ENCODE measurements at regions not wholly inside any gene's neighbourhood (a gene's known extent, or its start where the extent isn't known, plus 50 kb on each side); places are given as distances from the start of the nearest gene placed in this dataset.
"Not testable (repeated sequence)": the region's sequence is repeated elsewhere in the genome, so short reads cannot be mapped to it uniquely, and the experiment has no call there.

DNA sequence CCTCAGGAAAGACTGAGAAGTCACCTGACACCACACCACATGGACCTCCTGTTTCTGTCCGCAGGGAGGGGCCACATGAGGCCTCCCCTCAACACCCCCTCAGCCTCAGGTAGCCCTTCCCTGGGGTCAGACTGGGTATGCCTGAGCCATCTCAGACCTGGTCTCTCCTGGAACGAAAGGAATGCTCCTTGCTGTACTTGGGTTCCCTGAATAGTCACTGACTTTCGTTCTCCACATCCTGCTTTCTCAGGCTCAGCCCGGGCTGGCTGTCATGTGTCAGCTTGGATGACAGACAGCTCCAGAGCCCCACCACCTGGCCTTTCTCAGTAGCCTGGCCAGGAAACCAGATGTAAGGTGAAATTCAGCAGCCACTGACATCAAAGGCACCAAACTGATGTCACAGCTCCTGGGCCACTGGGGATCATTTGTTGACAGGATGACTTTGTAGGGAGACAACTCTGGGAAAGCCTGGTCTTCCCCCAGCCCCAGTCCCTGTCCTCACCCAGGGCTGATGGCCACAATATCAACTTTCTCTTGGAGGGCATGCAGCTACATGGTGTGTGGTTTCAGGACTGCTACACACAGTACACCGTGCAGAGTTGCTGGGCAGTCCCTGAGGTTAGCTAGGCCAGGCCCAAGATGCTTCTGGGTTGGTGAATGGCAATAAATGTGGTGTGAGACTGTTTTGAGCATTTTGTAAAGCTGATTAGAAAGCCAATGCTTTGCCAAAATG lies 141.4 kb upstream of the MRPS22 start:
- no peak for DNase-seq

DNA sequence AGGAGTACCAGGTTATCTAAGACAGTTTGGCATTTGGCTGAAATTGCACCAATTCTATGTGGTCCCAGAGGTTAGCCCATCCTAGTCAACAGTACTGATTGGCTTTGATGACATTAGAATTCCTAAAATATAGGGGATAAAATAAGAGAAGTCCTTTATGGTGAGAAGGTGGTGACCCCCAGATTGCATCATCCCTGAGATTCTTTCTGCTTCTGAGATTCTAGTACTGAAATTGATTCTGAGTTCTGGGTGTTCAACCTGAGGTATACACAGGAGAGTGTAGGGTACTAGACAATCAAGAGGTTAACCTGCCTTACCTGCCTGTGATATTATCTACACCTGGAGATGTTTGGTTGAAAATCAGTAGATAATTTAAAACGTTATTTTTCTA lies 140.9 kb upstream of the MRPS22 start:
- DNase-seq = no peak

DNA sequence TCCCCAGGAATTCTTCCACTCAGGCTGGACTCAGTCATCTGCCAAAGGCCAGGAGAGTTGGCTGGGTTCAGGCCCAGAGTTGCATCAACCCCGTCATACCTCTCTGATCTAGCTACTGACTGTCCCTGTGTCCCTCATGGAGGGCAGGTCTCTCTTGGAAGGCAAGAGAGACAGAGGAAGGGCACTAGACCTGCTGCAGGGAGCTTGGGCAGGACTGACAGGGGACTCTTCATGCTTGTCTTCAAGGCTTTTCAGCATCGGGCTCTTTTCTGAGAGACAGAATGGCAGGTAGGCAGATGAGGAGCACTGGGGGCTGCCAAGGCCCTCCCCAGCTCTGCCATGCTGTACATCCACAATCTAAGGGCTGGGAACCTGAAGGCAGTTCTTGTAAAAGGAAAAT lies 140.1 kb upstream of the MRPS22 start:
- DNase-seq = no peak

DNA sequence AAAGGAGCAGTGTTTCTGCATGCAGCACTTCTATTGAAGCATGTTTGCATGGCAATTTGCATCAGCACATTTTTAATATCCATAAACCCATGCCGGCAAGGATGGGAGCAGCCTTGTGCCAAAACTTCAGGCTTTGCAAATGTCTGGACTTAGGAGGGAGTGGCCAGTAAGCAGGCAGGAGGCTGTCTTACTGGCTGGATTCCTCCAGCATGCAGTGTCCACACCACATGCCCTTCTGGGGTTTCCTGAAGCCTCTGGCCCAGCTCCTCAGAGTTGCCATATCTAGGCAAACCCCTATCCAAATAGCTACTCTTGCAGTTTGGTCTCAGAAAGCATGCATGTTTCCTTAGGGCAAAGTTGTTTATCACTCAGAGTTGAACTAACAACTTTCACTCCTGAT lies 139.1 kb upstream of the MRPS22 start:
- no peak for DNase-seq

DNA sequence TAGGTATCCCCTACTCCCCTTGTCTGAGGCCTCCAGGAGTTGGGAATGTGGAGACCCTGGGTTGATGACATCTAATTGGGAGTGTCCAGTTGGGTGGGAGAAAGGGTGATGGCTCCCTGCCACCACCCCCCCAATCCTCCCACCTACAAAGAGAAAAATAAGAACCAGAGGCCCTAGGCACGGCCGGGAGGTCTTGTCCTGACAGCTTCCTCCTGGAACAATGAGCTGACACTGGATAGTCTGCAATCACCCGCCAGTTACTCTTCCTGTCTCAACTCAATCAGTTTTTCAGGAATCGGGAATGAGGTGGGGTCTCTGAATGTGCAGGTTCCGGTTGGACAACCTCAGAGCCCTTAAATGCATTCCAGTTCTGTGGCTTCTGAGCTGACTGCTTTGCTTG lies 129.9 kb upstream of the MRPS22 start:
- DNase-seq = no peak

DNA sequence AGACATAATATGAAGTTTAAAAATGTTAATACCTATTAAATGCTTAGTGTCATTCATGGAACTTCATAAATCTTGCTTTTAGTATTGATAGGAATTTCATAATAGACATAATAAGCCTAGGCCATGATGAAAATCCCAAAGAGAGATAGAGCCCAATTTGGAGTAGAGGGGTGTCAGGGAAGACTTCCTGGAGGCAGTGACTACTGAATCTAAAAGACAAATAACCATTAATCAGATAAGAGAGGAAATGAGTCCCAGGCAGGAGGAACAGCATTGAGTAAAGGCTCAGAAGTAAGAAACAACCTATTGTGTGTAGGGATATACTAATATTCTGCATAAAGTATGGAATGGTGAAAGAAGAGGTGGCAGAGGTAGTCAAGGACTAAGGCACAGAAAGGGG lies 126.9 kb upstream of the MRPS22 start:
- no peak for DNase-seq

DNA sequence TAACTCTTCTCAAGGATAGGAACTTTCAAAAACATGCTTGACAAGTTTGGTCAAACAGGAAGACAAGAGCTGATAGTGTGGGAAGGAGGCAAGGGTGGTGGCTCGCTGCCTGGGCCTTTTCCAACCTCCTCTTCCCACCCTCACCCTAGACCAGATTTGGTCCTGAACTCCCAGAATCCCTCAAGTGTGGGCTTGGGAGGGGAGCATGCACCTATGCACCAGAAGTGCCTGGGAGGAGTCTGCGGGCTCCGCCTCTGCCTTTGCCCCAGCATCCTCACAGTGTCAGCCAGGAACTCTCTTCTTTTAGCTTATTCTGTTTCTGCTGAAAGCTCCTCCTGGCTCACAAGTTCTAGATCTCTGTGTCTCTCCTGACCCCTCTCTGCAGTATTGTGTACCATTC lies 126.2 kb upstream of the MRPS22 start:
- DNase-seq = no peak

DNA sequence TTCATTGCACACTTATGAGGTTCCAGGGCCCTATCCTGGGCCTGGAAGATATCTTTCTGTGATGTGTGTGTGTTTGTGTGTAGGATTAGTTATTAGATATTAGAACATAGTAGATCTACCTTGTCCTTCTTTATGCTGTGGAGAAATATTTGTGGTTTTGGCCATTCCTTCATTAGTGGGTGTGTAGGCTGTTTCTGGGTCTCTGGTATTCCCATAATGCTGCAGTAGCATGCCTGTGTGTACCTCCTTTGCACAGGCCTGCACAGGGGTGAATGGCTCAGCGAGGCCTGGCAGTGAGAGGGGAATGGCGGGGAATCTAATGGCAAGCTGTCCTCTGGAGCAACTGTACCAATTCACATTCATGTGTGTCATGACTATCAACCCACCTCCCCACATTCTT lies 125.8 kb upstream of the MRPS22 start:
- DNase-seq = no peak

DNA sequence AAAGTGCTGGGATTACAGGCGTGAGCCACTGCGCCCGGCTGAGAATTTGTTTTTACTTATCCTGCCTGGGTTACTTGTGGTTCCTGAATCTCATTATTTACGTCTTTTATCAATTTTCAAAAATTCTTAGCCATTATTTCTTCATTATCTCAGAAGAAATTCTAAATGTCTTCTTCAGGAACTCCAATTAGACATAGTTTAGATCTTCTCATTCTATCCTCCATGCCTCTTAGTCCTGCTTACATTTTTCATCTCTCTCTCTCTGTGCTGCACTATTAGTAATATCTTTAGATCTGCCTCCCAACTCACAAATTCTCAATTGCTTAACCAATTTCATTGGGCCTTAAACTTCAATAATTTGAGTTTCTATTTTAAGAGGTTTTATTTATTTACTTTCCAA lies 124.4 kb upstream of the MRPS22 start:
- DNase-seq = no peak

DNA sequence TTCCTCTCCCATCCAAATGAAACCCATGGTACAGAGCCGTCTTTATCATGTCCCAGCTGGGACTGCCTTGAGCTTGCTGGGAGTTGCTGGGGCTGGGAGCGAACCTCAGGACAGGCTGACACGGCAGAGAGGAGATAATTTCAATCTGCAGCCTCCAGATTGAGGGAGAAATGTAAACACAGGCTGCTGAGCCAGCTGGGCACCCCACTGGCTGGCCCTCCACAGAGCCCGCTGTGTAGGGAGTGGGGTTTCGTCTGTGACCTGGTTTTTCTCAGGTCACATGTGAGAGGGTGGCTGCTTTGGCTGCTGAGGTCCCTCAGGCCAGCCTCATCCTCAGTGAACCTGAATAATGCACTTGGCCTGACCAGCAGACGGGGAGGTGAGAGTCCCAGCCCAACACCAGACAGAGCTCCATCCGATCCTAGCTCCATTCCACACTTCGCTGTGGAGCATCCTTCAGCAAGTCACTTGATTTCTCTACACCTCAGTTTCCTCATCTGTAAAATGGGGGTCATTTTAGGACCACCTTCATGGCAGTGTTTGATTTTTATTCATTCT lies 121.6 kb upstream of the MRPS22 start:
- DNase-seq = no peak

DNA sequence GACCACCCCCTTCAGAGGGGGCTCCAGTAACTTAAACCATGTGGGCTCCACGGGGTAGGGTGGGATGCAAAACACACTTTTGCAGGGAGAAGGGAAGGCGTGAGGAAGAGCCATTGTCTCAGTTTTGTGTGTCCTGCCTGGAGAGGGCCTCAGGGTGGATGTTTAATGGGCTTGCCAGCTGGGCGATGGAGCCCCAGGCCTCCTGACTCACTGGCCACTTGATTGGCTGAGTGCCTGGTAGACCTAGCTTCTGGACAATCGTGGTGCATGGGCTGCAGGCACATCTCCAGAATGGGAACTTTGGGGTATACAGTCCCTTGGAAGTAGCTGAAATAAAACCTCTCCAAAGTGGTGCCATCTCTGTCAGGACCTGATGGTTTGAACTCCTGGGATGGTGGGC lies 118.3 kb upstream of the MRPS22 start:
- no peak for DNase-seq

DNA sequence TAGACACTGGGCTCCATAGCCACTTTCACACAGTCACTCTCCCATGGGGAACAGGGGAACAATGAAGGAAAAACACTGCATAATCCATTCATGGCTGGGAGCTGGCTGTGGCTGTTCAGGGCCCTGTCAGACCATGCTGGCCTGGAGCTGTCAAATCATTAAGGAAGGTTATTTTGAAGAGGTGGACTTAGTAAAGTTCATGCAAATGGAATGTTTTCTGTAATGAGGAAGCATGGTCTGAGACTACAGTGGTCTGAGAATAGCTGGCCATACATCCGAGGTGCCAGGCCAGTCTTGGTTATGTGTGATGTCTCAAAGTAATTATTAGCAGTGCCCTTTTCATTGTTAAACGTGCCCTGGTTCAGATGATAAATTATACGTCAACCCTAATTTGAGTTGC lies 117.1 kb upstream of the MRPS22 start:
- DNase-seq = no peak

DNA sequence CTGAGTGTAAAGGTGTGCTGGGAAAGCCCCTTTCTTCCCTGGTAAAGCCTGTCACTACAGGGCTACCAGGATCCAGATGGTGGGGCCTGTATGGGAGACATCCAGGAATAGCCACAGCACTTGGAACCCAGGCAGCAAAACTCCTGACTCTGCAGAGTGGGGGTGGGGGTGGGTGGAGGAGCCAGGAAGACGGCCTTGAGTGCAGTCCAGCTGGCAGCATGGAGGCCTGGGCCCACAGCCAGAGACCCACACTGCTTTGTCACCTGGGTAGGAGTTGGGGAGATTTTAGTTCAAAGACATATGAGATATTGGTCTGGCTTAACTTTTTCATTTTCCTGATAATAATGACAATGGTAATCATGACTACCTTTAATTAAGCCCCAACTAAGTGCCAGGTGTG lies 116.7 kb upstream of the MRPS22 start:
- no peak for DNase-seq

DNA sequence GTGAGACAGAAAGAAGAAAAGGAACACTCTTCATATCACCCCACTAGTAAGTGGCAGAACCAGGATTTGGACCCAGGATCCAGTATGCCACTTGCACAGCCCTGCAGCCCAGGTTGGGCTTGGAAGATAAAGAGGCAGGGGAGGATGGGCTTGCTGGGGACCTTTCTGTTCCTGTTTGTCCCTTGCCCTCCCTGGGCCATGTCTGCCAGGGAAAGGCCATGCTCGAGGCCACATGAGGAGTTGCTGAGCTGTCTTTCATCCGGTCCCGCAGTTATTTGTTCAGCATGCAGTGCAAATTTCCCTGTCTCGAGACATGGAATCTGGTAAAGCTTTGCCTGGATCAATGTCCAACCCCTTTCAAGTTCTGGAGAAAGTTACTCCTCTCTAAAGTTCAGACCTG lies 116.0 kb upstream of the MRPS22 start:
- DNase-seq = no peak

DNA sequence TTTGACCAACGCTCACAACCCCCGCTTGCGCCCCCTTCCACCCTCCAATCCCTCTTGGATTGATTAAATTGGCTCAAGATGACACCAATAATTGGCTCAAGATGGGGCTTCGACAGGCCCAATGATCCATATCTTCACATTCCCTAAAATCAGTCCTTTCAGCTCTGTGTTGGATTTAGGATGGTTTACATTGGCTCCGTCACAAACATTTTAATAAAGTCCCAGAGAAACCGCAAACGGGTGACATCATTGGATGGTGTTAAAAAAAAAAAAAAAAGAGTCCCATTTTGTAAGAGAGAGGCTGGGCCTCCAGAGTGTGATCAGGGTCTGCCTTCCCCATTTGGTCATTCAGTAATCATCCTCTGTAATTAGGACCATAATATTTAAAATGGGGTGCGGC lies 113.4 kb upstream of the MRPS22 start:
- peak; percentile 49 for DNase-seq

DNA sequence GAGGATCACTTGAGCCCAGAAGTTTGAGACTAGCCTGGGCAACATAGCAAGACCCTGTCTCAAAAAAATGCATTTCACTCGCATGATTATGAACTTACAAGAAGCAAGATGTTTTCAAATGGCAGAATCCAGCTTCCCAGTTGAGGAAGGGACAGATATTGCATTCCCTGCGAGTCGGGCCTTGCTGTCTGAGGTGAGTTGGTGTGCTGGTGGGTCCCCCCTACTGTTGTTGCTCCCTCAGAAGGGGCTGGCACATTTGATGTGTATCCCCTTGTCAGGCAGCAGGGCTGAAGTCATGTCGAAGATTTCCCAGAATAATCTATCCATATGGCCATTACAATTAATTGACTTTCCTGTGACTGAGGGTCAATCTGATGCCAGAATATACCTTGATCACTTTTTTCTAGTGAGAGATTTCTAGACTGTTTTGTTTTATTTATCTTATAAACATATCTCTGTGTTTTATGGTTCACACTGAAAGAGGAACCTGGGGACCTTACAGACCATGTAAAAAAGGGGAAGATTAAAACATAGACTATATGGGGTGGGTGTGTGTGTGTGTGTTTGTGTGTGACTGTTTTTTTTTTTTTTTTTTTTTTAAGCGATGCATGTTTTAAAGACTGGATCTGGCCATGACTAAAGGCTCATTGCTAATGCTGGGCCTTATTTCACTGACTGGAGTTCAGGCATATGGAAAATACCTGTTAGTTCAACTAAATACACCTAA lies 112.1 kb upstream of the MRPS22 start:
- DNase-seq = no peak

DNA sequence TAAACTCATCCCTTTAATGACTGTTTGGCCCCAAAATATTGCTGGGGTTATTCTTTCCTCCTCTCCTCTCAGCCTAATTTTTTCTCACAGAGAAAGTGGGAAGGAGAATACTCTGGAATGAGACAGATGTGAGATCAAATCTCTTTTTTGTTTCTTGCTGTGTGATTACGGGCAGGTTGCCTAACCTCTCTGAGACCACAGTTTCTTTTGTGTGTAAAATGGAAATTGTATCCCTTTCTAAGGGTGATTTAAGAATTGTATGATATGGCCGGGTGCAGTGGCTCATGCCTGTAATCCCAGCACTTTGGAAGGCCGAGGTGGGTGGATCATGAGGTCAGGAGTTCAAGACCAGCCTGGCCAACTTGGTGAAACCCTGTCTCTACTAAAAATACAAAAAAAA lies 111.5 kb upstream of the MRPS22 start:
- not testable (repeated sequence) for DNase-seq

DNA sequence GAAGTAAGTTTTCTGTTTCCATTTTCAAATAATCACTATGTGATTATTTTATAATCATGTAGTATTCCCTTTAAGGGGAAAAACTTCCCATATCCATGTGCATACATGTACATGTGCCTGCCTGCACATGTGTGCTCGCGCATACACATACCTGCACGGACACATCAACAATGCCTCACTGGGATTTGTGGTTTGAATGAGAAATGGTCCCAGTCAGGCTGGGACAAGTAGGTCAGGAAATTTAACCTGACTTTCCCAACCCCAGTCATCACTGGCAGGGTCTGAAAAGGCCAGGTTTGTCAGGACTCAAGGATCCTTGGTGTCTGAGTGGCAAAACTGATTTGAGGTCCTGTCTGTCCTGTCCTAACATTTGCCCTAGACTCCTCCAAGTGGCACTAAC lies 109.3 kb upstream of the MRPS22 start:
- DNase-seq = no peak

DNA sequence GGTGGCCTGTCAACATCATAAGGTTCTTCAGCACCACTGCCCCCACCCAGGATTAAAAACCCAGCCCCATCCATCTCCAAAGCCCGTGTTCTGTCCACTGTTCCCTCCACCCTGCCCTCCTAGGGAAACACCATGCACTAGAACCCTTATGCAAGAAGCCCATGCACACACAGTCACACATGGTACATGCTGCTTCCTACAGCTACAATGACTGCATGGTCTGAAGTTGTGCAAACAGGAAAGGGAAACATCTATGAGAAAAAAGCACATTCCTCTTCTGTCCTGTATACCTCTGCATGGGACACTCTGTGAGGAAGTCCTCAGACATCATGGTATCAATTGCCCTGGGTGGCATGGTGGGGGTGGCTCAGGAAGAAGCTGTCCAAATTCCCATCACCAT lies 108.6 kb upstream of the MRPS22 start:
- no peak for DNase-seq

DNA sequence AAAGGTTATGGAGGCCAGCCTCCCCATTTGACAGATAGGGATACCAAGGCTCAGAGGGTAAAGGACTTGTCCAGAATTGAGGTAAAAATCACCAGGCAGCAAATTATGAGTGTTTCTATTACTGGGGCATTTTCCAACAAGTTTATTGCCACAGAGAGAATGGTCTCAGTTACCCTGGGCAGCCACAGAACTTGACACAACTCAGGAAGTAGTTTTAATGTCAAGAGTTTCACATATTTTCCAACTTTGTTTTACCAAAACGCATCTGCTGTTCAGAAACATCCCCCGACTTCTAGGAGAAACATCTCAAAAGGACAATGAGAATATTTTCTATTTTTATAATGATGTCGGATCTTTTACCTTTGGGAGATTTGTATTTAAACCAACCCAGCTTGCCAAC lies 107.5 kb upstream of the MRPS22 start:
- DNase-seq = no peak

DNA sequence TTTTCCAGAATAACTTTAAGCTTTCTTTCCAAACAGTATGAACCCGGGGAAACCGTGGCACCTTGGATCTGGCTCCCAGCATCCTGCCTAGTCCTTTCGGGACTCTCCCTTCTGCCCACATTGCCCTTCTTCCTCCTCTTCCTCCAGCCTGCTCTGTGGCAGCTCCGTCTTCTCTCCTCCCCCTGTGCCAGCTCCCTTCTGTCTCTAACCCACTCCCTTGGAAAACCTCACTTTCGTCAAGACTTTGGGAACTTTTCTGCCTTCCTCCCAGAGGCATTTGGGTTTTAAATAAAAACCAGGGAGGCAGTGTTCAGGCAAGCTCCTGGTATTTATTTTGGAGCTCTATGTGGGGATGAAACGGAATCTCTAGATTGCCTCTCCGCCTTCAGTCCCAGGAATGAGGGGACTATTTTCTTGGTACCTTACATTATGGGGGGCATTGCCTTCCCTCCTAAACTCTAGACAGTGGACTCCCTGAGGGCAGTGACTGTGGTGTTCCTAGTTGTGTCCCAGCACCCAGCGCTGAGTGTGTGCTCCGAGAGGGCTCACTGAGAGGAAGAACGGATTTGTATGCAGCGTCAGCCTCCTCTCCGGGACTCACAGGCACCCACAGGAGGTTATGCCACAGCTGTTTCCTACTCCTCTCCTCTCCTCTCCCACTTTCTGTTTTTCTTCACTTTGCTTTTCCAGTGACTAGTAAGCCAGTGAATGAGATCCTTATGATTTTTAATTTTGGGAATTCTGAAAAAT lies 105.4 kb upstream of the MRPS22 start:
- DNase-seq = peak; percentile 18

DNA sequence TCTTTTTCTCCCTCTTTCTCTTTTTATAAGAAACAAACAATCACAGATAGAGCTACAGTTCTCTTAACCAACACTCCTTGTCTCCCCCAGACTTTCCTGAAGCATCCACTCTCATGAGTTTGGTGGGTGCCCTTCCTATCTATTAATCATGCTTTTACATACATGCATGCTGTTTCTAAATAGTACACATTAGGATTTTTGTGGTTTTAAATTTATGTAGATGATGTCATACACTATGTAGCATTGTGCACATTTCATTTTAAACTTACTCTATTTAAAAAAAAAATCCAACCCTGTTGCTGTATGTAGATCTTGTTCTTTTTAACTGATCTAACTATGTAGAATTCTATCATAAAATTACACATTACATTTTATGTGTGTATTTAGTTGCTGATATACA lies 104.3 kb upstream of the MRPS22 start:
- DNase-seq = no peak

DNA sequence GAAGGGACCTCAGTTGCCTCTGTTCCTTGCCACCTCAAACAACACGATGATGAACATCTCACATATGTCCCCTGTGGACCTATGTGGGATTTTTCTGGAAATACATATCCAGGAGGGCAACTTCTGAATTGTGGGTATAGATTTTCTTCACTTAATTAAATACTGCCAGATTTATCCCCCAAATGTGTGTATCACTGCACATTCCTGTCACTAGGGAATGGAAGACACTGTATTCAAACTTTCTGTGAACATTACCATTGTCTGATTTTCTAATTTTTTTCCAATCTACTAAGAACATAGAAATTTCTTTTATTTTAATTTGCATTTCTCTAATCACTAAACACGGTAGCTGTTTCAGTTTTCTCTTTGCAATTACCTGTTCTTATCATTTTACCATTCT lies 102.0 kb upstream of the MRPS22 start:
- DNase-seq = no peak

DNA sequence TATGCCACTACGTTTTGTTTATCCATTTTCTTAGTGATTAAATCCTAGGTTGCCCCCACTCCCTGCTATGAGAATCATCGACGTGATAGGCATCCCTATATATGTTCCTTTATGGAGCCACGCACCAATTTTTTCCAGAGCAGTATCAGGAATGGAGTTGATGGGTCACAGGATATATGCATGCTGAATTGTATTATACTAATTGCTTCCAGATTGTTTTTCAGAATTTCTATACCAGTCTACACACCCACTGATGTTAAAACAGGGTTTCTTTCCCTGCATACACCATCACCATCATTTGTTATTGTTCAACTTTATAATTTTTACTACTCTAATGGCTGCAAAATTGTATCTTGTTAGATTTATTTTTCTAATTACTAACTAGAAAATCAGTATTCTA lies 100.1 kb upstream of the MRPS22 start:
- no peak for DNase-seq
